ENCODE measurements at regions not wholly inside any gene's neighbourhood (a gene's known extent, or its start where the extent isn't known, plus 50 kb on each side); places are given as distances from the start of the nearest gene placed in this dataset.
"Not testable (repeated sequence)": the region's sequence is repeated elsewhere in the genome, so short reads cannot be mapped to it uniquely, and the experiment has no call there.

- DNase-seq, result no peak
These were observed 50.2 kb upstream of the DACT2 start for GRCh38 chr6:168369786-168370185.

GRCh38 chr6:168370310-168370991 is 50.9 kb upstream of the DACT2 start:
- peak; percentile 64 for DNase-seq

- DNase-seq, result no peak
These were observed 51.6 kb upstream of the DACT2 start for GRCh38 chr6:168371185-168371584.

- DNase-seq, result no peak
These were observed 52.0 kb upstream of the DACT2 start for GRCh38 chr6:168371618-168371980.

GRCh38 chr6:168371981-168372711 is 52.6 kb upstream of the DACT2 start:
- no peak for DNase-seq

- no peak for DNase-seq
These were observed 53.3 kb upstream of the DACT2 start for GRCh38 chr6:168372889-168373288.

GRCh38 chr6:168373389-168373788 is 53.8 kb upstream of the DACT2 start:
- no peak for DNase-seq

GRCh38 chr6:168374051-168374502 is 54.5 kb upstream of the DACT2 start:
- no peak for DNase-seq

GRCh38 chr6:168374541-168375071 is 55.0 kb upstream of the DACT2 start:
- DNase-seq, result no peak

GRCh38 chr6:168376120-168376519 is 56.5 kb upstream of the DACT2 start:
- DNase-seq, result no peak

- DNase-seq, result no peak
These were observed 57.4 kb upstream of the DACT2 start for GRCh38 chr6:168376811-168377483.

GRCh38 chr6:168377484-168377855 is 57.9 kb upstream of the DACT2 start:
- DNase-seq, result no peak

GRCh38 chr6:168377856-168378832 is 58.6 kb upstream of the DACT2 start:
- DNase-seq, result no peak

- not testable (repeated sequence) for DNase-seq
These were observed 60.0 kb upstream of the DACT2 start for GRCh38 chr6:168379579-168379978.

GRCh38 chr6:168380166-168380955 is 60.6 kb upstream of the SMOC2 start:
- not testable (repeated sequence) for DNase-seq

GRCh38 chr6:168380956-168381605 is 59.9 kb upstream of the SMOC2 start:
- DNase-seq, result no peak

GRCh38 chr6:168381726-168382458 is 59.1 kb upstream of the SMOC2 start:
- DNase-seq, result no peak

GRCh38 chr6:168383062-168383854 is 57.7 kb upstream of the SMOC2 start:
- no peak for DNase-seq
